GM12891 (cell line): ENCODE measurements at regions not wholly inside any gene's neighbourhood (a gene's known extent, or its start where the extent isn't known, plus 50 kb on each side); places are given as distances from the start of the nearest gene placed in this dataset.

Experiments
- PAX5 ChIP-seq: IDR thresholded peaks from 2 replicates; pipeline ENCODE4 v1.6.1; 2011; ENCODE audit warnings: low read length, moderate library complexity, mild to moderate bottlenecking; ENCODE audit not compliant: insufficient read depth, severe bottlenecking
- POLR2A ChIP-seq: IDR thresholded peaks from 2 replicates; pipeline ENCODE4 v1.6.1; 2011; ENCODE audit warnings: low read depth, low read length, control low read depth
- POLR2AphosphoS5 ChIP-seq: IDR thresholded peaks from 2 replicates; pipeline ENCODE4 v1.6.1; 2011; ENCODE audit warnings: low read depth, low read length, control low read depth
- TAF1 ChIP-seq: IDR thresholded peaks from 2 replicates; pipeline ENCODE4 v1.6.1; 2011; ENCODE audit warnings: low read depth, low read length, control low read depth

- TF ChIP-seq TAF1 (no peak), POLR2A (no peak), PAX5 (no peak), POLR2AphosphoS5 (no peak)
These were observed 369.3 kb downstream of the FRK start for GRCh38 chr6:115691433-115691832.
